Common myeloid progenitor, CD34-positive (primary cell): ENCODE measurements at regions not wholly inside any gene's neighbourhood (a gene's known extent, or its start where the extent isn't known, plus 50 kb on each side); places are given as distances from the start of the nearest gene placed in this dataset.
"Not testable (repeated sequence)": the region's sequence is repeated elsewhere in the genome, so short reads cannot be mapped to it uniquely, and the experiment has no call there.

ENCODE experiments used
- CTCF ChIA-PET: fragments of 350-600 bp; sonication (Branson Sonifier 250); formaldehyde crosslinking; loops from one replicate; lab custom pipeline; 2021; ENCODE audit warnings: antibody characterized with exemption; lab: Charles Lee
- POLR2A ChIA-PET: fragments of 350-600 bp; sonication (Branson Sonifier 250); formaldehyde crosslinking; loops from one replicate; lab custom pipeline; 2021; ENCODE audit warnings: antibody characterized with exemption; lab: Charles Lee
- DNase-seq, 3 donors: peaks; one replicate each; pipeline versions ENCODE4 v3.0.0 to v3.0.0-alpha.2; 2013
- H3K27ac ChIP-seq, 2 experiments: 1 replicate in 1 of 2; 2 replicates in 1 of 2; pipeline ENCODE4 v1.7.0; 2013; ENCODE audit warnings: inconsistent platforms in 2 of 2, low read length in 2 of 2, mild to moderate bottlenecking in 2 of 2, low read depth in 1 of 2, moderate library complexity in 1 of 2; ENCODE audit not compliant: severe bottlenecking in 2 of 2, insufficient read depth in 1 of 2, poor library complexity in 1 of 2
- H3K27me3 ChIP-seq, 5 experiments: replicated peaks in 2 of 5; 1 replicate in 3 of 5; 2 replicates in 2 of 5; pipeline versions ENCODE4 v1.6.1 to v1.7.0; 2013; ENCODE audit warnings: low read length in 4 of 5, mild to moderate bottlenecking in 2 of 5, moderate library complexity in 2 of 5, inconsistent platforms in 1 of 5; ENCODE audit not compliant: insufficient read depth in 5 of 5, control insufficient read depth in 4 of 5
- H3K36me3 ChIP-seq, 4 experiments: 1 replicate in 2 of 4; 2 replicates in 2 of 4; pipeline versions ENCODE4 v1.6.1 to v1.7.0; 2013; ENCODE audit warnings: low read length in 3 of 4, control low read depth in 1 of 4, mild to moderate bottlenecking in 1 of 4; ENCODE audit not compliant: control insufficient read depth in 4 of 4, insufficient read depth in 4 of 4
- H3K4me1 ChIP-seq, 4 experiments: 1 replicate in 3 of 4; 2 replicates in 1 of 4; pipeline versions ENCODE4 v1.6.1 to v1.7.1; 2013; ENCODE audit warnings: low read length in 3 of 4, mild to moderate bottlenecking in 3 of 4, control low read depth in 1 of 4, inconsistent platforms in 1 of 4, moderate library complexity in 1 of 4; ENCODE audit not compliant: control insufficient read depth in 4 of 4, insufficient read depth in 4 of 4; ENCODE audit errors: control extremely low read depth in 1 of 4
- H3K4me3 ChIP-seq, 7 experiments: 1 replicate in 4 of 7; 2 replicates in 3 of 7; pipeline versions ENCODE4 v1.5.1 to v1.7.0; 2013; ENCODE audit warnings: mild to moderate bottlenecking in 7 of 7, low read length in 6 of 7, moderate library complexity in 6 of 7, inconsistent platforms in 2 of 7, low read depth in 2 of 7, control low read depth in 1 of 7; ENCODE audit not compliant: insufficient read depth in 4 of 7, control insufficient read depth in 1 of 7; ENCODE audit errors: extremely low read depth in 1 of 7
- H3K9me3 ChIP-seq, 5 experiments: 1 replicate in 4 of 5; 2 replicates in 1 of 5; pipeline versions ENCODE4 v1.6.1 to v1.7.1; 2013; ENCODE audit warnings: low read length in 4 of 5, mild to moderate bottlenecking in 2 of 5, inconsistent platforms in 1 of 5, low read depth in 1 of 5, moderate library complexity in 1 of 5; ENCODE audit not compliant: control insufficient read depth in 4 of 5, insufficient read depth in 2 of 5; ENCODE audit errors: control extremely low read depth in 1 of 5
- WGBS: methylation state at CpG from one replicate; pipeline ENCODE4 v1.1.5; 2013; ENCODE audit not compliant: insufficient coverage; 5-methylcytosine and 5-hydroxymethylcytosine counted together

- Histone ChIP-seq H3K9me3 (peaks cover 0 to 2% (median 0%) of the 10 kb centered on the region in 5 experiments), H3K27ac (no peak overlapping the region), H3K27me3 (no peaks in the 10 kb centered on the region), H3K4me1 (no peaks in the 10 kb centered on the region), H3K4me3 (no peak overlapping the region), H3K36me3 (no peaks in the 10 kb centered on the region)
- POLR2A ChIA-PET = no interaction called here
- DNase-seq = no peak
- CTCF ChIA-PET = no interaction called here
- WGBS = 90% methylated on average over 1 of the region's 1 CpG
Measured at GRCh38 chr14:40229676-40230075, 797.4 kb upstream of the FBXO33 start.

- ChIA-PET CTCF (no interaction called here), POLR2A (no interaction called here)
- no peaks in the 10 kb centered on the region for H3K4me1 ChIP-seq
- 100% methylated on average over 2 of the region's 4 CpGs for WGBS
- no peaks in the 10 kb centered on the region for H3K27me3 ChIP-seq
- H3K4me3 ChIP-seq = no peak overlapping the region
- H3K27ac ChIP-seq = no peak overlapping the region
- no peak for DNase-seq
- H3K36me3 ChIP-seq = no peaks in the 10 kb centered on the region
- H3K9me3 ChIP-seq = no peaks in the 10 kb centered on the region
Measured at GRCh38 chr14:40222996-40223395, 790.8 kb upstream of the FBXO33 start.

GRCh38 chr14:40221428-40221827 lies 789.2 kb upstream of the FBXO33 start:
- DNase-seq = no peak
- ChIA-PET CTCF (no interaction called here), POLR2A (no interaction called here)

GRCh38 chr14:40219032-40219431 lies 786.8 kb upstream of the FBXO33 start:
- ChIA-PET CTCF (no interaction called here), POLR2A (no interaction called here)
- H3K27ac ChIP-seq = no peak overlapping the region
- no peak for DNase-seq
- H3K4me3 ChIP-seq = no peak overlapping the region
- H3K9me3 ChIP-seq = no peaks in the 10 kb centered on the region
- no peaks in the 10 kb centered on the region for H3K36me3 ChIP-seq
- no CpG with 5 or more reads among the region's 3 CpGs for WGBS
- H3K4me1 ChIP-seq = no peaks in the 10 kb centered on the region
- H3K27me3 ChIP-seq = no peaks in the 10 kb centered on the region

More at GRCh38 chr14:40221428-40221827, 789.2 kb upstream of the FBXO33 start:
- Histone ChIP-seq H3K4me3 (no peak overlapping the region), H3K9me3 (no peaks in the 10 kb centered on the region), H3K27me3 (no peaks in the 10 kb centered on the region), H3K27ac (no peak overlapping the region), H3K4me1 (no peaks in the 10 kb centered on the region), H3K36me3 (no peaks in the 10 kb centered on the region)

GRCh38 chr14:40218282-40218941 lies 786.2 kb upstream of the FBXO33 start:
- 50% methylated on average over 1 of the region's 6 CpGs for WGBS
- ChIA-PET CTCF (no interaction called here), POLR2A (no interaction called here)
- Histone ChIP-seq H3K27ac (no peak overlapping the region), H3K4me1 (no peaks in the 10 kb centered on the region), H3K9me3 (no peaks in the 10 kb centered on the region), H3K27me3 (no peaks in the 10 kb centered on the region), H3K4me3 (no peak overlapping the region), H3K36me3 (no peaks in the 10 kb centered on the region)
- no peak for DNase-seq

GRCh38 chr14:40216976-40217375 lies 784.7 kb upstream of the FBXO33 start:
- H3K27ac ChIP-seq = no peak overlapping the region
- H3K36me3 ChIP-seq = no peaks in the 10 kb centered on the region
- H3K9me3 ChIP-seq = no peaks in the 10 kb centered on the region
- H3K27me3 ChIP-seq = no peaks in the 10 kb centered on the region
- ChIA-PET POLR2A (no interaction called here), CTCF (no interaction called here)
- H3K4me1 ChIP-seq = no peaks in the 10 kb centered on the region
- no peak for DNase-seq
- WGBS = over 99% methylated on average over 12 of the region's 22 CpGs
- no peak overlapping the region for H3K4me3 ChIP-seq

- H3K27ac ChIP-seq, H3K4me3 ChIP-seq, H3K4me1 ChIP-seq, CTCF ChIA-PET, H3K27me3 ChIP-seq, H3K36me3 ChIP-seq, DNase-seq, H3K9me3 ChIP-seq, POLR2A ChIA-PET: not testable (repeated sequence)
- 89% methylated on average over 17 of the region's 18 CpGs for WGBS
Measured at GRCh38 chr14:40216408-40216807, 784.2 kb upstream of the FBXO33 start.
